Peyer's patch (tissue), 4 donors: ENCODE measurements at regions not wholly inside any gene's neighbourhood (a gene's known extent, or its start where the extent isn't known, plus 50 kb on each side); places are given as distances from the start of the nearest gene placed in this dataset.

ENCODE experiments used
- DNase-seq, 3 donors: peaks; one replicate each; pipeline ENCODE4 v3.0.0-alpha.2; 2017 to 2019
- H3K27ac ChIP-seq, 4 donors: fragments of 200-600 bp; sonication (generic); one replicate each; pipeline ENCODE4 v1.5.1; 2016 to 2019
- H3K27me3 ChIP-seq, 2 donors: fragments of 200-600 bp; sonication (generic); one replicate each; pipeline ENCODE4 v1.5.1; 2019
- H3K36me3 ChIP-seq, 3 donors: fragments of 200-600 bp; sonication (generic); one replicate each; pipeline ENCODE4 v1.5.1; 2016 to 2019
- H3K4me1 ChIP-seq, 4 donors: fragments of 200-600 bp; sonication (generic); one replicate each; pipeline ENCODE4 v1.5.1; 2016 to 2019
- H3K4me3 ChIP-seq, 4 donors: fragments of 200-600 bp; sonication (generic); 1 replicate in 3 of 4; 2 replicates in 1 of 4; pipeline ENCODE4 v1.5.1; 2016 to 2019; ENCODE audit warnings: mild to moderate bottlenecking in 1 of 4
- H3K9me3 ChIP-seq, 4 donors: fragments of 200-600 bp; sonication (generic); one replicate each; pipeline ENCODE4 v1.5.1; 2016 to 2019; ENCODE audit warnings: mild to moderate bottlenecking in 1 of 4
- CTCF ChIP-seq, 6 experiments: fragments of 450-650 bp in 4 of 6; fragments of 200-600 bp in 2 of 6; sonication (generic) in 1 of 6; IDR thresholded peaks; one replicate each; pipeline ENCODE4 v1.5.1; 2017 to 2019; ENCODE audit warnings: antibody characterized with exemption in 6 of 6, mild to moderate bottlenecking in 3 of 6, moderate library complexity in 1 of 6
- POLR2A ChIP-seq, 2 donors: fragments of 450-650 bp; IDR thresholded peaks; one replicate each; pipeline ENCODE4 v1.5.1; 2017; ENCODE audit warnings: antibody characterized with exemption in 2 of 2, mild to moderate bottlenecking in 2 of 2, moderate library complexity in 2 of 2

- no peak for TF ChIP-seq POLR2A (IDR thresholded peaks at IDR 0.05)
- TF ChIP-seq CTCF (IDR thresholded peaks at IDR 0.05), result no peak
- Histone ChIP-seq H3K36me3 (no peaks in the 10 kb centered on the region), H3K27ac (no peak overlapping the region), H3K9me3 (no peaks in the 10 kb centered on the region), H3K4me3 (no peak overlapping the region), H3K27me3 (no peaks in the 10 kb centered on the region), H3K4me1 (no peaks in the 10 kb centered on the region)
- DNase-seq, result no peak
Observed at GRCh38 chr7:34236057-34236456, 330.7 kb downstream of the BMPER start.

GRCh38 chr7:34236839-34237492 lies 331.6 kb downstream of the BMPER start:
- no peak for DNase-seq
- no peak overlapping the region for H3K27ac ChIP-seq
- H3K9me3 ChIP-seq, result no peaks in the 10 kb centered on the region
- H3K36me3 ChIP-seq, result no peaks in the 10 kb centered on the region
- H3K27me3 ChIP-seq, result no peaks in the 10 kb centered on the region
- no peaks in the 10 kb centered on the region for H3K4me1 ChIP-seq
- no peak for TF ChIP-seq CTCF (IDR thresholded peaks at IDR 0.05)
- no peak for TF ChIP-seq POLR2A (IDR thresholded peaks at IDR 0.05)
- H3K4me3 ChIP-seq, result no peak overlapping the region

GRCh38 chr7:34237493-34237849 lies 332.1 kb downstream of the BMPER start:
- Histone ChIP-seq H3K9me3 (no peaks in the 10 kb centered on the region), H3K4me3 (no peak overlapping the region), H3K36me3 (no peaks in the 10 kb centered on the region), H3K4me1 (no peaks in the 10 kb centered on the region), H3K27me3 (no peaks in the 10 kb centered on the region), H3K27ac (no peak overlapping the region)
- TF ChIP-seq POLR2A (IDR thresholded peaks at IDR 0.05) (no peak), CTCF (IDR thresholded peaks at IDR 0.05) (no peak)
- DNase-seq, result no peak

GRCh38 chr7:34240417-34240816 lies 335.1 kb downstream of the BMPER start:
- Histone ChIP-seq H3K9me3 (no peaks in the 10 kb centered on the region), H3K36me3 (no peaks in the 10 kb centered on the region), H3K4me1 (no peaks in the 10 kb centered on the region), H3K27ac (no peak overlapping the region), H3K27me3 (no peaks in the 10 kb centered on the region), H3K4me3 (no peak overlapping the region)
- TF ChIP-seq POLR2A (IDR thresholded peaks at IDR 0.05), result no peak
- TF ChIP-seq CTCF (IDR thresholded peaks at IDR 0.05), result no peak
- DNase-seq, result no peak

- no peaks in the 10 kb centered on the region for H3K4me1 ChIP-seq
- DNase-seq, result no peak
- no peaks in the 10 kb centered on the region for H3K27me3 ChIP-seq
Observed at GRCh38 chr7:34242391-34242790, 337.1 kb downstream of the BMPER start.

More at GRCh38 chr7:34242391-34242790, 337.1 kb downstream of the BMPER start:
- no peak for TF ChIP-seq POLR2A (IDR thresholded peaks at IDR 0.05)
- no peak for TF ChIP-seq CTCF (IDR thresholded peaks at IDR 0.05)
- no peak overlapping the region for H3K27ac ChIP-seq
- no peaks in the 10 kb centered on the region for H3K36me3 ChIP-seq
- no peaks in the 10 kb centered on the region for H3K9me3 ChIP-seq
- no peak overlapping the region for H3K4me3 ChIP-seq
